K562 (cell line): ENCODE measurements at regions not wholly inside any gene's neighbourhood (a gene's known extent, or its start where the extent isn't known, plus 50 kb on each side); places are given as distances from the start of the nearest gene placed in this dataset.

Source experiments
- ATAC-seq: fragments of 200-7000 bp; cut with Tn5 transposase; 3 replicates; pipeline ENCODE4 v1.9.1; 2020; ENCODE audit warnings: moderate library complexity
- BruUV-seq: library from RNA; stranded (reverse); fragments of 400-500 nt; replicated peaks from 2 replicates; lab custom pipeline; 2021; lab: Mats Ljungman, UMichigan
- CTCF ChIA-PET: fragments of 300-600 bp; formaldehyde crosslinking; extraction: SDS; loops from one replicate; lab custom pipeline; 2021; ENCODE audit warnings: low intra/inter-chr PET ratio; lab: Yijun Ruan, JAX
- POLR2A ChIA-PET: fragments of 300-600, 350-650 bp; sonication (Branson Sonifier 250); formaldehyde crosslinking; extraction: SDS; loops from one replicate; lab custom pipeline; 2021; ENCODE audit warnings: antibody characterized with exemption, inconsistent platforms; lab: Yijun Ruan, JAX
- DNase-seq, 4 experiments: peaks; one replicate each; pipeline versions ENCODE4 v3.0.0 to v3.0.0-alpha.2; 2011 to 2018; ENCODE audit warnings: low spot score in 3 of 4, mixed read lengths in 3 of 4; ENCODE audit errors: extremely low read depth in 1 of 4
- FAIRE-seq: peaks from 2 replicates; lab custom pipeline; 2011; peaks lifted over from hg19 to GRCh38; lab: Jason Lieb, UNC
- H2AFZ ChIP-seq: 2 replicates; pipeline ENCODE4 v1.6.0; 2011; ENCODE audit warnings: low read depth, low read length, control low read depth, inconsistent platforms
- H3K27ac ChIP-seq: fragments of 200-600 bp; 3 replicates; pipeline ENCODE4 v1.8.0; 2011; ENCODE audit warnings: low read depth, mild to moderate bottlenecking, control low read depth, inconsistent platforms, low read length, moderate library complexity, mixed read lengths; ENCODE audit errors: extremely low read depth
- H3K27me3 ChIP-seq, 2 experiments: fragments of 300-600 bp in 1 of 2; 2 replicates in 1 of 2; 3 replicates in 1 of 2; pipeline versions ENCODE4 v1.6.0 to v1.8.0; 2011; ENCODE audit warnings: inconsistent platforms in 2 of 2, low read length in 2 of 2, mild to moderate bottlenecking in 1 of 2, mixed read lengths in 1 of 2, moderate library complexity in 1 of 2; ENCODE audit not compliant: control insufficient read depth in 2 of 2, insufficient read depth in 2 of 2
- H3K36me3 ChIP-seq: fragments of 300-600 bp; 3 replicates; pipeline ENCODE4 v1.8.0; 2011; ENCODE audit warnings: mild to moderate bottlenecking, low read length, inconsistent platforms; ENCODE audit not compliant: control insufficient read depth, insufficient read depth
- H3K4me1 ChIP-seq, 2 experiments: fragments of 200-600 bp in 1 of 2; replicated peaks in 1 of 2; 2 replicates in 1 of 2; 3 replicates in 1 of 2; pipeline versions ENCODE4 v1.5.1 to v1.8.0; 2011; ENCODE audit warnings: inconsistent platforms in 2 of 2, low read length in 2 of 2, mild to moderate bottlenecking in 1 of 2, mixed read lengths in 1 of 2, moderate library complexity in 1 of 2; ENCODE audit not compliant: control insufficient read depth in 2 of 2, insufficient read depth in 2 of 2
- H3K4me2 ChIP-seq: 2 replicates; pipeline ENCODE4 v1.6.1; 2011; ENCODE audit warnings: low read length, control low read depth, inconsistent platforms, mixed read lengths; ENCODE audit not compliant: insufficient read depth
- H3K4me3 ChIP-seq: fragments of 200-600 bp; sonication (generic), shearing (Covaris generic); 2 replicates; pipeline ENCODE4 v1.5.1; 2016; ENCODE audit warnings: control low read depth, inconsistent platforms
- H3K79me2 ChIP-seq: fragments of 200-600 bp; 3 replicates; pipeline ENCODE4 v1.8.0; 2011; ENCODE audit warnings: low read length, inconsistent platforms; ENCODE audit not compliant: control insufficient read depth, insufficient read depth
- H3K9ac ChIP-seq, 2 experiments: 2 replicates each; pipeline versions ENCODE4 v1.6.0 to v1.6.1; 2011; ENCODE audit warnings: low read depth in 2 of 2, low read length in 2 of 2, control low read depth in 1 of 2, inconsistent platforms in 1 of 2, mild to moderate bottlenecking in 1 of 2, mixed read lengths in 1 of 2; ENCODE audit not compliant: insufficient read depth in 1 of 2
- H3K9me1 ChIP-seq: one replicate; pipeline ENCODE4 v1.6.0; 2011; ENCODE audit warnings: inconsistent platforms, mild to moderate bottlenecking, low read length, moderate library complexity; ENCODE audit not compliant: control insufficient read depth, insufficient read depth
- H3K9me3 ChIP-seq: replicated peaks from 2 replicates; pipeline ENCODE4 v1.5.1; 2011; ENCODE audit warnings: low read depth, low read length, inconsistent platforms; ENCODE audit not compliant: control insufficient read depth, insufficient read depth
- H4K20me1 ChIP-seq: replicated peaks from 2 replicates; pipeline ENCODE4 v1.6.1; 2011; ENCODE audit warnings: low read length, inconsistent platforms, mixed read lengths; ENCODE audit not compliant: control insufficient read depth, insufficient read depth
- ARID3A ChIP-seq: IDR thresholded peaks from 2 replicates; pipeline ENCODE4 v1.6.1; 2012; ENCODE audit warnings: low read depth, low read length, improper control_type of control experiment, borderline replicate concordance
- BACH1 ChIP-seq: fragments of 200-800 bp; sonication (Bioruptor generic); IDR thresholded peaks from 2 replicates; pipeline ENCODE4 v1.6.1; 2016; ENCODE audit warnings: missing genetic modification characterization, missing compliant biosample characterization
- EWSR1 ChIP-seq: fragments of 450-650 bp; IDR thresholded peaks from 2 replicates; pipeline ENCODE4 v1.6.1; 2018; ENCODE audit warnings: borderline replicate concordance, mild to moderate bottlenecking, low read depth, moderate library complexity; ENCODE audit not compliant: partially characterized antibody
- GABPB2 ChIP-seq: fragments of 250-450 bp; sonication (Bioruptor Pico); conservative IDR thresholded peaks from 2 replicates; pipeline ENCODE4 v1.5.1; 2021; ENCODE audit warnings: mild to moderate bottlenecking
- NCOA1 ChIP-seq: fragments of 450-650 bp; IDR thresholded peaks from 2 replicates; pipeline ENCODE4 v1.6.1; 2016; ENCODE audit warnings: low read depth
- PML ChIP-seq: IDR thresholded peaks from 2 replicates; pipeline ENCODE4 v1.6.1; 2012; ENCODE audit warnings: low read length, inconsistent platforms
- POLR2G ChIP-seq: fragments of 200-400 bp; formaldehyde crosslinking; IDR thresholded peaks from 2 replicates; pipeline ENCODE4 v1.6.1; 2017; ENCODE audit warnings: low read depth, mild to moderate bottlenecking, antibody characterized with exemption, low read length, moderate library complexity
- RHOXF2B ChIP-seq: fragments of 250-450 bp; sonication (Bioruptor Pico); conservative IDR thresholded peaks from 2 replicates; pipeline ENCODE4 v1.5.1; 2021
- TEAD4 ChIP-seq, 2 experiments: sonication (generic) in 1 of 2; formaldehyde crosslinking in 1 of 2; IDR thresholded peaks; 2 replicates each; pipeline versions ENCODE4 v1.6.1 to v1.8.0; 2012 to 2022; ENCODE audit warnings: borderline replicate concordance in 1 of 2, inconsistent platforms in 1 of 2, low read length in 1 of 2, mild to moderate bottlenecking in 1 of 2, missing genetic modification reagents in 1 of 2
- TFAM ChIP-seq: fragments of 250-450 bp; sonication (Bioruptor Pico); conservative IDR thresholded peaks from 2 replicates; pipeline ENCODE4 v1.5.0; 2021; ENCODE audit warnings: mild to moderate bottlenecking, moderate library complexity
- THRA ChIP-seq: fragments of 450-650 bp; IDR thresholded peaks from 2 replicates; pipeline ENCODE4 v1.6.1; 2017; ENCODE audit warnings: mild to moderate bottlenecking, moderate library complexity
- XRCC4 ChIP-seq: IDR thresholded peaks from one replicate; pipeline ENCODE4 v1.6.1; 2011; ENCODE audit not compliant: insufficient read depth, insufficient read length; ENCODE audit errors: extremely low read depth
- in situ Hi-C: fragments of 300-500 bp; cut with MboI; formaldehyde crosslinking; loops from 4 replicates; pipeline ENCODE4 v1.15.0; 2018; ENCODE audit warnings: inconsistent platforms, mixed read lengths
- intact Hi-C: fragments of 100-400 bp; cut with micrococcal nuclease; formaldehyde crosslinking; loops from 2 replicates; pipeline ENCODE4 v1.14.2; 2022

GRCh38 chr12:29843036-29843435 is 59.3 kb upstream of the TMTC1 start:
- CTCF ChIA-PET = no interaction called here
- no peak for TF ChIP-seq ARID3A
- TF ChIP-seq TFAM (CRISPR knock-in tag) = no peak
- no peak for TF ChIP-seq NCOA1
- TF ChIP-seq RHOXF2B (CRISPR knock-in tag) = no peak
- no peak for TF ChIP-seq TEAD4 (IDR thresholded peaks at IDR 0.05; ENCODE audit: low read length)
- no peak for TF ChIP-seq TEAD4 (CRISPR knock-in tag; IDR thresholded peaks at IDR 0.05; ENCODE audit: borderline replicate concordance)
- no peak for TF ChIP-seq BACH1 (tag)
- TF ChIP-seq POLR2G = no peak
- no peak for TF ChIP-seq PML
- no peak for TF ChIP-seq THRA
- TF ChIP-seq EWSR1 = no peak
- TF ChIP-seq GABPB2 (CRISPR knock-in tag) = no peak
- no peak for TF ChIP-seq XRCC4

More at GRCh38 chr12:29843036-29843435, 59.3 kb upstream of the TMTC1 start:
- no peaks in the 10 kb centered on the region for H3K9me1 ChIP-seq
- no peaks in the 10 kb centered on the region for H3K4me1 ChIP-seq
- POLR2A ChIA-PET = no interaction called here
- no peak overlapping the region for H2AFZ ChIP-seq
- BruUV-seq = no TSS peak
- in situ Hi-C loops = no loop called here
- H3K9me3 ChIP-seq = no peaks in the 10 kb centered on the region; the same call in 1 of the 2 replicates
- no peaks in the 10 kb centered on the region for H3K27me3 ChIP-seq
- DNase-seq = no peak
- no peaks in the 10 kb centered on the region for H4K20me1 ChIP-seq
- H3K79me2 ChIP-seq = no peaks in the 10 kb centered on the region
- H3K36me3 ChIP-seq = no peaks in the 10 kb centered on the region
- H3K4me2 ChIP-seq = no peak overlapping the region
- no peak overlapping the region for H3K9ac ChIP-seq
- intact Hi-C loops = no loop called here
- no peak overlapping the region for H3K27ac ChIP-seq
- no peak for FAIRE-seq
- ATAC-seq = no peak
- H3K4me3 ChIP-seq = no peak overlapping the region
